ENCODE measurements at regions not wholly inside any gene's neighbourhood (a gene's known extent, or its start where the extent isn't known, plus 50 kb on each side); places are given as distances from the start of the nearest gene placed in this dataset.

GRCh38 chr2:195322324-195322723 is 334.7 kb upstream of the SLC39A10 start:
- TF ChIP-seq CTCF (conservative IDR thresholded peaks at IDR 0.05; ENCODE audit: low read length) (no peak), EZH2phosphoT487 (IDR thresholded peaks at IDR 0.05; ENCODE audit: borderline replicate concordance, low read depth, low read length) (no peak)
